HL-60 (cell line): ENCODE measurements at regions not wholly inside any gene's neighbourhood (a gene's known extent, or its start where the extent isn't known, plus 50 kb on each side); places are given as distances from the start of the nearest gene placed in this dataset.

ENCODE experiments used
- DNase-seq, 2 experiments: peaks; one replicate each; pipeline ENCODE4 v3.0.0-alpha.2; 2010 to 2020; ENCODE audit warnings: low read depth in 1 of 2, low spot score in 1 of 2
- H3K27ac ChIP-seq: fragments of 250-450 bp; sonication (Bioruptor Pico); replicated peaks from 2 replicates; pipeline ENCODE4 v1.5.1; 2020; ENCODE audit warnings: mild to moderate bottlenecking, moderate library complexity
- H3K27me3 ChIP-seq: fragments of 250-450 bp; sonication (Bioruptor Pico); 2 replicates; pipeline ENCODE4 v1.5.1; 2021; ENCODE audit warnings: mild to moderate bottlenecking, moderate library complexity; ENCODE audit not compliant: insufficient read depth, poor library complexity, severe bottlenecking
- H3K4me3 ChIP-seq: replicated peaks from 2 replicates; pipeline ENCODE4 v1.5.1; 2011; ENCODE audit warnings: mild to moderate bottlenecking, control low read depth, low read length; ENCODE audit not compliant: insufficient read depth
- GABPA ChIP-seq: IDR thresholded peaks from 2 replicates; pipeline ENCODE4 v1.6.1; 2012; ENCODE audit warnings: low read depth
- POLR2AphosphoS5 ChIP-seq: IDR thresholded peaks from 2 replicates; pipeline ENCODE4 v1.6.1; 2012; ENCODE audit warnings: low read depth
- SPI1 ChIP-seq: IDR thresholded peaks from 2 replicates; pipeline ENCODE4 v1.6.1; 2012; ENCODE audit warnings: low read depth, mild to moderate bottlenecking, borderline replicate concordance
- TF ChIP-seq, protein P1 (sequence below): IDR thresholded peaks from one replicate; pipeline ENCODE4 v1.5.1; 2011; ENCODE audit warnings: low read length, control low read depth, inconsistent platforms; ENCODE audit not compliant: insufficient read depth
- TF ChIP-seq, protein P2 (sequence below): IDR thresholded peaks from 2 replicates; pipeline ENCODE4 v1.6.1; 2012; ENCODE audit warnings: low read depth; ENCODE audit not compliant: insufficient replicate concordance

DNA sequence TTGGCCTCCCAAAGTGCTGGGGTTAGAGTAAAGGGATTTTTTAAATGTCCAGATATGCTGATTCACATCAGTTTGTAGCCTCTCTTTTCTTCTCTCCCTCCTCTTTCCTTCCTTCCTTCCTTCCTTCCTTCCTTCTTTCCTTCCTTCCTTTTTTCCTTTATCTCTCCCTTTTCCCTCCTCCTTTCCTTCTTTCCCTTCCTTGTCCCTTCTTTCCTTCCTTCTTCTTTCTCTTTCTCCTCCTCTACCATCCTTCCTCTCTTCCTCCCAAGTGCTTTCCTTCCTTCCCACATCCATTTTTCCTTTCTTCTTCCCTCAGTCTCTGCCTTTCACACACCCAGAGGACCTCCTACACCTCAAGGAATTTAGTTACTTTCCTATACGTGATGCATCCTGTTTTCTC lies 671.8 kb downstream of the HS3ST4 start:
- no peak for DNase-seq
- Histone ChIP-seq H3K27ac (no peak overlapping the region), H3K4me3 (no peak overlapping the region), H3K27me3 (no peaks in the 10 kb centered on the region)
- TF ChIP-seq, protein P1, sequence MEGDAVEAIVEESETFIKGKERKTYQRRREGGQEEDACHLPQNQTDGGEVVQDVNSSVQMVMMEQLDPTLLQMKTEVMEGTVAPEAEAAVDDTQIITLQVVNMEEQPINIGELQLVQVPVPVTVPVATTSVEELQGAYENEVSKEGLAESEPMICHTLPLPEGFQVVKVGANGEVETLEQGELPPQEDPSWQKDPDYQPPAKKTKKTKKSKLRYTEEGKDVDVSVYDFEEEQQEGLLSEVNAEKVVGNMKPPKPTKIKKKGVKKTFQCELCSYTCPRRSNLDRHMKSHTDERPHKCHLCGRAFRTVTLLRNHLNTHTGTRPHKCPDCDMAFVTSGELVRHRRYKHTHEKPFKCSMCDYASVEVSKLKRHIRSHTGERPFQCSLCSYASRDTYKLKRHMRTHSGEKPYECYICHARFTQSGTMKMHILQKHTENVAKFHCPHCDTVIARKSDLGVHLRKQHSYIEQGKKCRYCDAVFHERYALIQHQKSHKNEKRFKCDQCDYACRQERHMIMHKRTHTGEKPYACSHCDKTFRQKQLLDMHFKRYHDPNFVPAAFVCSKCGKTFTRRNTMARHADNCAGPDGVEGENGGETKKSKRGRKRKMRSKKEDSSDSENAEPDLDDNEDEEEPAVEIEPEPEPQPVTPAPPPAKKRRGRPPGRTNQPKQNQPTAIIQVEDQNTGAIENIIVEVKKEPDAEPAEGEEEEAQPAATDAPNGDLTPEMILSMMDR: no peak
- no peak for TF ChIP-seq SPI1
- TF ChIP-seq GABPA: no peak
- no peak for TF ChIP-seq POLR2AphosphoS5
- TF ChIP-seq, protein P2, sequence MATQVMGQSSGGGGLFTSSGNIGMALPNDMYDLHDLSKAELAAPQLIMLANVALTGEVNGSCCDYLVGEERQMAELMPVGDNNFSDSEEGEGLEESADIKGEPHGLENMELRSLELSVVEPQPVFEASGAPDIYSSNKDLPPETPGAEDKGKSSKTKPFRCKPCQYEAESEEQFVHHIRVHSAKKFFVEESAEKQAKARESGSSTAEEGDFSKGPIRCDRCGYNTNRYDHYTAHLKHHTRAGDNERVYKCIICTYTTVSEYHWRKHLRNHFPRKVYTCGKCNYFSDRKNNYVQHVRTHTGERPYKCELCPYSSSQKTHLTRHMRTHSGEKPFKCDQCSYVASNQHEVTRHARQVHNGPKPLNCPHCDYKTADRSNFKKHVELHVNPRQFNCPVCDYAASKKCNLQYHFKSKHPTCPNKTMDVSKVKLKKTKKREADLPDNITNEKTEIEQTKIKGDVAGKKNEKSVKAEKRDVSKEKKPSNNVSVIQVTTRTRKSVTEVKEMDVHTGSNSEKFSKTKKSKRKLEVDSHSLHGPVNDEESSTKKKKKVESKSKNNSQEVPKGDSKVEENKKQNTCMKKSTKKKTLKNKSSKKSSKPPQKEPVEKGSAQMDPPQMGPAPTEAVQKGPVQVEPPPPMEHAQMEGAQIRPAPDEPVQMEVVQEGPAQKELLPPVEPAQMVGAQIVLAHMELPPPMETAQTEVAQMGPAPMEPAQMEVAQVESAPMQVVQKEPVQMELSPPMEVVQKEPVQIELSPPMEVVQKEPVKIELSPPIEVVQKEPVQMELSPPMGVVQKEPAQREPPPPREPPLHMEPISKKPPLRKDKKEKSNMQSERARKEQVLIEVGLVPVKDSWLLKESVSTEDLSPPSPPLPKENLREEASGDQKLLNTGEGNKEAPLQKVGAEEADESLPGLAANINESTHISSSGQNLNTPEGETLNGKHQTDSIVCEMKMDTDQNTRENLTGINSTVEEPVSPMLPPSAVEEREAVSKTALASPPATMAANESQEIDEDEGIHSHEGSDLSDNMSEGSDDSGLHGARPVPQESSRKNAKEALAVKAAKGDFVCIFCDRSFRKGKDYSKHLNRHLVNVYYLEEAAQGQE: no peak

DNA sequence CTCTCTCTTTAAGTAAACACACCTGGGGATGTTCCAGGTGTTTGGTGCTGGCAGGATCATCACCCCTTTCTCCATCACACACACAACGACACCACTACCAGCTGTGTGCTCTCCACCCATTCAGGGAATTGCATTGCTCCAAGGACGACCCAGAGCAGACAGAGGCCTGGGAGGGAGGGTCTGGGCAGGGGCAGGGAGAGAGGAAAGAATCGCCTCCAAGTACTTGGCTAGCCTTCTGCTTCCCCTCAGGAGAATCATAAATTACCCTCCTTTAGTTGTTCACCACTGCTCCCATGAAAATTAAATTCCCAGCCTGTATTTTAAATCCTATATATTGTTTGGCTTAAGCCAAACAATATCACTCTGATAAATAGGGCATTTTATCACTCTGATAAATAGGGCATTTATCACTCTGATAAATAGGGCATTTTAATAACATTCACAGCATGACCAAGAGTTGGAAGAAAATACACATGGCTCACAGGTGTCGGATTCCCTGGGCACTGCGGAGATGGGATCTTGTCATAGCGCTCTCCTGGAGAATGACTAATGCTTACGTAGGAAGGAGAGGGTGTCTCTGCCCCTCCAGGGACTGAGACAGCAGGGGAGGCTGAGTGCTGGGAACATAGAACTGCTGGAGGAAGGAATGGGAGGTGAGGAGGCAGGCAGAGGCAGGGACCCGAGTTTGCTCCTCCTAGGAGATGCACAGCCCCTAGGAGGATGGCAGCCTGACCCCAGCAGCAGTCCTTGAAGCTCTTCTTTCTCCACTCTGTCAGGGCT lies 673.6 kb downstream of the HS3ST4 start:
- H3K4me3 ChIP-seq: no peak overlapping the region
- DNase-seq: no peak
- no peak overlapping the region for H3K27ac ChIP-seq
- H3K27me3 ChIP-seq: no peaks in the 10 kb centered on the region
- no peak for TF ChIP-seq GABPA
- TF ChIP-seq, protein P2: no peak

DNA sequence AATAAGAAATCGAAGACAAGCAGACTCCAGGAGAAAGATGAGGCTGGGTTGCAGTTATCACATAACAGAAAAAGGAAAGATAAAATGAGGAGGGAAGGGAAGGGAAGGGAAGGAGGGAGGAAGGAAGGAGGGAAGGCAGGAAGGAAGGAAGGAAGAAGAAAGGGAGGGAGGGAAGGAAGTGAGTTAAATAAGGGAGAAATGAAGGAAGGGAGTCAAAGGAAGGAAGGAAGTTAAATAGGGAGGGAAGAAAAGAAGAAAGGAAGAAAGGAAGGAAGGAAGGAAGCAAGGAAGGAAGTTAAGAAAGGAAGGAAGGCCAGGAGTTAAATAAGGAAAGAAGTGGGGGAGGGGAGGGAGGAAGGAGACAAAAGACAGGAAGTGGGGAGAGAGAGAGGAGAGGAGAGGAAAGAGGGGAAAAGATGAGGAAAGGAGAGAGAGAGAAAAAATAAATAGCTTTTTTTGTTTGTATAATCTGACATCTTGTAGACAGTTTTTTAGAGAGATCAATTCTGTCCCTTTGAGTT lies 679.6 kb downstream of the HS3ST4 start:
- Histone ChIP-seq H3K27ac (no peak overlapping the region), H3K4me3 (no peak overlapping the region), H3K27me3 (no peaks in the 10 kb centered on the region)
- DNase-seq: no peak
- TF ChIP-seq, protein P2: no peak
- TF ChIP-seq, protein P1: no peak
- no peak for TF ChIP-seq GABPA
- no peak for TF ChIP-seq SPI1
- TF ChIP-seq POLR2AphosphoS5: no peak
